LNCAP (cell line): ENCODE measurements at regions not wholly inside any gene's neighbourhood (a gene's known extent, or its start where the extent isn't known, plus 50 kb on each side); places are given as distances from the start of the nearest gene placed in this dataset.

Experiments used
- TF ChIP-seq, protein P1 (sequence below): fragments of 450-650 bp; IDR thresholded peaks from 2 replicates; pipeline ENCODE4 v1.5.1; 2017; ENCODE audit warnings: mild to moderate bottlenecking

DNA sequence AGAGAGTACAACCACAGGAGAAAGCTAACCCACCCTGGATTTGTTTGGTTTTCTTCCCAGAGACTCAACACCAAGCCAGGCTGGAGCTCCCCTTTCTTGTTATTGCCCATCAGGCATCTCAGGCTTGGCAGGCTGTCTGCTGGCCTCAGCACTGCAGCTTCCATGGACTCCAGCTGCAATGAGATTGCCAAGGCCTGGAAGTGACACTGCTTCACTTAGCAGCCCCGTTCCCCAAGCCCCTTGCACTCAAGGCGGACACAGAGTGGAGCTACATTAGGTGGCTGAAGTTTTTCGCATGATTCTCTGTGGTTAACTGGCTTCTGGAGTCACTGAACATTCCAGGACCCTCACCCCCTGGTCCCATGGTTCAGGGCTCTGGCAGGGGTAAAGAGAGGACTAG lies 163.1 kb upstream of the GDF10 start:
- TF ChIP-seq, protein P1, sequence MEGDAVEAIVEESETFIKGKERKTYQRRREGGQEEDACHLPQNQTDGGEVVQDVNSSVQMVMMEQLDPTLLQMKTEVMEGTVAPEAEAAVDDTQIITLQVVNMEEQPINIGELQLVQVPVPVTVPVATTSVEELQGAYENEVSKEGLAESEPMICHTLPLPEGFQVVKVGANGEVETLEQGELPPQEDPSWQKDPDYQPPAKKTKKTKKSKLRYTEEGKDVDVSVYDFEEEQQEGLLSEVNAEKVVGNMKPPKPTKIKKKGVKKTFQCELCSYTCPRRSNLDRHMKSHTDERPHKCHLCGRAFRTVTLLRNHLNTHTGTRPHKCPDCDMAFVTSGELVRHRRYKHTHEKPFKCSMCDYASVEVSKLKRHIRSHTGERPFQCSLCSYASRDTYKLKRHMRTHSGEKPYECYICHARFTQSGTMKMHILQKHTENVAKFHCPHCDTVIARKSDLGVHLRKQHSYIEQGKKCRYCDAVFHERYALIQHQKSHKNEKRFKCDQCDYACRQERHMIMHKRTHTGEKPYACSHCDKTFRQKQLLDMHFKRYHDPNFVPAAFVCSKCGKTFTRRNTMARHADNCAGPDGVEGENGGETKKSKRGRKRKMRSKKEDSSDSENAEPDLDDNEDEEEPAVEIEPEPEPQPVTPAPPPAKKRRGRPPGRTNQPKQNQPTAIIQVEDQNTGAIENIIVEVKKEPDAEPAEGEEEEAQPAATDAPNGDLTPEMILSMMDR, result no peak

DNA sequence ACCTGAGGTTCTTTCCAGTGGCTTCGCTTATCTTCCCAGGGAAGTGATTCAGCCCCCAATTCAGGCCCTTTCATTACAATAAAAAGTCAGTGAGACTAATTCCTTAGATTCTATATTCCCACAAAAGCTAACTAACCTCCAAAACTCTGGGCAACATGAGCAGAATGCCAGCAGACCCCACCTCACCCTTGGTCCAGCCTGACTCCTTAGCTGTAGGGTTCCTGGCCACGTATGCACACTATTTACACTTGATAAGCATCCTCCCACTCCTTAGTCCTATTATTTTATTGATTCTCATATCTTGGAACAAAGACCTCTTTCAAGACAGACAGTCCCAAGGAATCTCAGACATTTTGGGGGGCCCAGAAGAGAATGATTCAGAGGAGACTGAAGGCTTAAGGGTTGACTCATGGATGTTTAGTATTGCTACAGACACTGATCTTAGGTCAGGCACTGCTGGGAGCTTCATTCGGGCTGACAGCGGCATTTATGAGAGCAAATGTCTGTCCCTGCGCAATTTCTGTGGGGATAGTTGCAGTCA lies 162.6 kb upstream of the GDF10 start:
- TF ChIP-seq, protein P1, result no peak

DNA sequence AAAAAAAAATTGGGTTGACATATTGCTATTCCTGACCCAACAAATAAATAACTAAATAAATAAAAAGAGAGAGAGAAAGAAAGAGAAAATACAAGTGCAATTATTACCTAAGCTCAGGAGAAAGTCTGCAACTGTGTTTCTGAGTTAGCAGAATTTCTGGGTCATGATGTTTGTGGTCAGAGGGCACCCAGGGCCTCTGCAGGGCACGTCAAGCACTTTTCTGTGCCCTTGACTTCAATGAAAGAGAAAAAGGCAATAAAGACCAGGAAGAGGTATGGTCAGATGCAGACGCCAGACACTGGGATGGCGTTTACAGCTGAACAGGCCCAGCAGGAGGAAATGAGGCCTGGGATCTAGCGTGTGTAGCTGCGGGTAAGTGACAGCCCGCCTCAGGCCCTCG lies 160.9 kb upstream of the GDF10 start:
- TF ChIP-seq, protein P1, result no peak

DNA sequence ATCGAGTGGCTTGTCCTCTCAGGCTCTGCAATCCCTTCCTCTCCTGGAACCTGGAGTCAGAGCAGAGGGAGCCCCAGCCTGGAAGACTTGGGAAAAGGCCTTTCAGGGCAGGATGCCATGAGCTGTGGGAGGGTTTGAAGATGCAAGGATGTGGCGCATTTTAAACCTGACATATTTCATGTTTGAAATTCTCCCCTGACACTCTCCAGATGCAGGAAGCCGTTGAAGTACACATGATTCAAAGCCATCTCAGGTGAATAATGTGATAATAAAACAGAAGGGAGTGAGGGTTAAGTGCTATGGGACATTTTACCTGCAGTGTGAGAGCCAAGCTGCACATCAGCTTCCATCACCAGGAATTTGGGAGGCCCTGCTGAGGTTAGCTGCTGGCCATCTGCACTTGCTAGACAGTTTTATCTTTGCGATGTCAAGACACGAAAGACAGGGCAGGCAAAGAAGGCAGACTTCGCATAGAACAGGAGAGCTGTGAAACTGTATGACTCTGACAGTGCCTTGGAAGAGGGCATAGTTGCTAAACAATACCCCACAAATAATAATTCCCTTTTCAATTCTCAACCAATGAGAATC lies 159.1 kb upstream of the GDF10 start:
- TF ChIP-seq, protein P1, result no peak

DNA sequence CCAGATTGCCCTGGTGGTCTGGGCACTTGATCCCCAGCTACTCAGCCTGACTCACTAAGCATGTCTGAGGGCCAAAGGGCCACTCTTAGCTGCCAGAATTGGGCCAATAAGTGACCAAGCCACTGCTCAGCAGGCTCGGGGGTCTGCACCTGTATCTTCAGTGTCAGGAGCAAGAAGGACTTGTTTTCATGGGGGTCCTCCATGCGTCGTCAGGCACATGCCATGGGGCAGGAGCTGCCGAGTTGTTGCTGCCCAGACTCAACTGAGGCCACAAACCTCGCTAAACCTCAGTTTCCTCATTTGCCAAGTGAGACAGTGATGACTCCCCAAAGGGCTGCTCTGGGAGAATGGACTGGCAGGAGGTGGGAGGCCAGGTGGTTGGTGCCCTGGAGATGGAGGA lies 158.6 kb upstream of the GDF10 start:
- TF ChIP-seq, protein P1, result no peak

DNA sequence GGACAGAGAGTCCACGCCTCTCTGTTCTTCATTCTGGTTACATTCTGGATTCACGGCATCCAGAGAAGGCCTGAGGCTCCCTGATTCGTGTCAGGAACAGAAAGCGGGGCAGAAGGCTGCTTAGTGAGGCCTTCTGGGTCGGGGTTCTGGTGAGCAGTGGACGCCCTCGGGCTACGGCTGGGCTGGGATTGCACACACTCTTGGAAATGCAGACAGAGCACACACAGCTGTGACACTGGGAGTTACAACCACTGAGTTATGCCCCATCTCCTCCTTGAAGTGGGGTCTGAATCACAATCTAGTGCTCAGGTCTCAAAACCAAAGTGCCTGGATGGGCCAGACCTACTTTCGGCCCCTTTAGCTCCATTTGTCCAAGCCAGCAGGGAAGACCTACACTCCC lies 156.9 kb upstream of the GDF10 start:
- TF ChIP-seq, protein P1, result no peak

DNA sequence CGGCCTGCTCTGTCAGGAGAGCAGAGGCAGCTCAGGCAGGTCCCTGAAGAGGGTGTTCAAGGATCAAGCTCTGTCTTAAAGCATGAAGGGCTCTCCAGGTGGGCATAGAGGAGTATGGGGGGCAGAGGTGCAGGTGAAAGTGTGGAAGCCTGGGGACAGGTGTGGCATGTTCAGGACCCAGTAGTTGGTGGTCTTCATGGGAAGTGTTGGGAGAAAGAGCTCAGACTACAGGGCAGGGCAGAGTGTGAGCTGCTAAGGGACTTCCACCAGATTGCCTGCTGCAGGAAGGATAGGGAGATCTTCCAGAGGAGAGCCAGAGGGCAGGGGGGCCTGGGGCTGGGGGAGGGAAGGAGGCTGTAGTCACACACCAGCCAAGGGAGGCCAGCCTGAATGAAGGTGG lies 156.5 kb upstream of the GDF10 start:
- TF ChIP-seq, protein P1, result no peak

DNA sequence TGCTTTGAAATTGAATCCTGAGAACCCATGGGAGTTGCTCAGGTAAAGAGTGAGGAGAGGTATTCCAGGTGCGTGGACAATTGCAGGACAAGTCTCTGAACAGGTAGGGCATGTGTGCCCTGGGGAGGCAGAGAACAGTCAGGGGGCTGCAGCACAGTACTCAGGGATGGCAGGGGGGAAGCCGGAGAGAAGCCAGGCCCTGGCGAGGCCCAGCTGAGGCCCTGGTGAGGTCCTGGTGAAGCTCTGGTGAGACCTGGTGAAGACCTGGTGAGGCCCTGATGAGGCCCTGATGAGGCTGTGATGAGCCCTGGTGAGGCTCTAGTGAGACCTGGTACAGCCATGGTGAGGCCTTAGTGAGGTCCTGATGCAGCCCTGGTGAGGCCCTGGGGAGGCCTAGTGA lies 155.5 kb upstream of the GDF10 start:
- TF ChIP-seq, protein P1, result no peak
